ENCODE measurements at regions not wholly inside any gene's neighbourhood (a gene's known extent, or its start where the extent isn't known, plus 50 kb on each side); places are given as distances from the start of the nearest gene placed in this dataset.
"Not testable (repeated sequence)": the region's sequence is repeated elsewhere in the genome, so short reads cannot be mapped to it uniquely, and the experiment has no call there.

GRCh38 chr7:131942287-131943150 is 386.1 kb upstream of the PODXL start:
- no peak for FAIRE-seq
- DNase-seq (ENCODE audit: insufficient read length, low spot score): no peak
- TF ChIP-seq CTCF (IDR thresholded peaks at IDR 0.05; ENCODE audit: insufficient read depth, missing control alignments): no peak

GRCh38 chr7:131941291-131941690 is 384.9 kb upstream of the PODXL start:
- TF ChIP-seq CTCF (IDR thresholded peaks at IDR 0.05; ENCODE audit: insufficient read depth, missing control alignments): no peak
- FAIRE-seq: no peak
- DNase-seq (ENCODE audit: insufficient read length, low spot score): no peak

GRCh38 chr7:131940621-131941165 is 384.3 kb upstream of the PODXL start:
- FAIRE-seq: no peak
- DNase-seq (ENCODE audit: insufficient read length, low spot score): no peak
- no peak for TF ChIP-seq CTCF (IDR thresholded peaks at IDR 0.05; ENCODE audit: insufficient read depth, missing control alignments)

GRCh38 chr7:131938788-131939187 is 382.4 kb upstream of the PODXL start:
- DNase-seq (ENCODE audit: insufficient read length, low spot score); FAIRE-seq: not testable (repeated sequence)

- TF ChIP-seq CTCF (IDR thresholded peaks at IDR 0.05; ENCODE audit: insufficient read depth, missing control alignments): no peak
- DNase-seq (ENCODE audit: insufficient read length, low spot score) (no peak), FAIRE-seq (no peak)
Observed at GRCh38 chr7:131937868-131938267, 381.4 kb upstream of the PODXL start.

- FAIRE-seq: no peak
- no peak for DNase-seq (ENCODE audit: insufficient read length, low spot score)
- no peak for TF ChIP-seq CTCF (IDR thresholded peaks at IDR 0.05; ENCODE audit: insufficient read depth, missing control alignments)
Observed at GRCh38 chr7:131935180-131935579, 378.8 kb upstream of the PODXL start.

- DNase-seq (ENCODE audit: insufficient read length, low spot score) (no peak), FAIRE-seq (no peak)
- TF ChIP-seq CTCF (IDR thresholded peaks at IDR 0.05; ENCODE audit: insufficient read depth, missing control alignments): no peak
Observed at GRCh38 chr7:131934452-131934851, 378.0 kb upstream of the PODXL start.
